NCI-H82 (cell line): ENCODE measurements at regions not wholly inside any gene's neighbourhood (a gene's known extent, or its start where the extent isn't known, plus 50 kb on each side); places are given as distances from the start of the nearest gene placed in this dataset.
A peak's percentile ranks its signal among the peaks of the same experiment; 100 is the strongest.

Experiments
- DNase-seq: peaks from one replicate; lab custom pipeline; 2025; lab: John Stamatoyannopoulos, UW

GRCh38 chr16:51085271-51085670 lies 65.8 kb downstream of the SALL1 start:
- DNase-seq = no peak

GRCh38 chr16:51084074-51084928 lies 66.8 kb downstream of the SALL1 start:
- no peak for DNase-seq

- DNase-seq = no peak
These were observed 78.5 kb downstream of the SALL1 start for GRCh38 chr16:51072591-51072990.

- no peak for DNase-seq
These were observed 79.7 kb downstream of the SALL1 start for GRCh38 chr16:51071326-51071725.

GRCh38 chr16:51067352-51067751 lies 83.7 kb downstream of the SALL1 start:
- no peak for DNase-seq

GRCh38 chr16:51062039-51062438 lies 89.0 kb downstream of the SALL1 start:
- DNase-seq = peak; percentile 48

GRCh38 chr16:51061328-51061727 lies 89.7 kb downstream of the SALL1 start:
- DNase-seq = no peak

GRCh38 chr16:51057969-51058337 lies 93.1 kb downstream of the SALL1 start:
- DNase-seq = no peak

GRCh38 chr16:51057102-51057793 lies 93.8 kb downstream of the SALL1 start:
- no peak for DNase-seq

- DNase-seq = no peak
These were observed 94.7 kb downstream of the SALL1 start for GRCh38 chr16:51056331-51056730.

- DNase-seq = no peak
These were observed 95.6 kb downstream of the SALL1 start for GRCh38 chr16:51055434-51055833.

GRCh38 chr16:51053775-51054174 lies 97.3 kb downstream of the SALL1 start:
- peak; percentile 48 for DNase-seq

- no peak for DNase-seq
These were observed 99.4 kb downstream of the SALL1 start for GRCh38 chr16:51051671-51052070.

GRCh38 chr16:51050377-51050706 lies 100.7 kb downstream of the SALL1 start:
- no peak for DNase-seq

GRCh38 chr16:51049678-51050376 lies 101.2 kb downstream of the SALL1 start:
- DNase-seq = no peak

- no peak for DNase-seq
These were observed 101.8 kb downstream of the SALL1 start for GRCh38 chr16:51049276-51049675.

- no peak for DNase-seq
These were observed 102.5 kb downstream of the SALL1 start for GRCh38 chr16:51048544-51048943.

- no peak for DNase-seq
These were observed 105.3 kb downstream of the SALL1 start for GRCh38 chr16:51045794-51046193.

- no peak for DNase-seq
These were observed 105.9 kb downstream of the SALL1 start for GRCh38 chr16:51045186-51045585.

GRCh38 chr16:51041546-51041945 lies 109.5 kb downstream of the SALL1 start:
- DNase-seq = no peak

GRCh38 chr16:51040637-51041036 lies 110.4 kb downstream of the SALL1 start:
- no peak for DNase-seq

- DNase-seq = no peak
These were observed 111.3 kb downstream of the SALL1 start for GRCh38 chr16:51039638-51040331.
